ENCODE measurements at regions not wholly inside any gene's neighbourhood (a gene's known extent, or its start where the extent isn't known, plus 50 kb on each side); places are given as distances from the start of the nearest gene placed in this dataset.

DNA sequence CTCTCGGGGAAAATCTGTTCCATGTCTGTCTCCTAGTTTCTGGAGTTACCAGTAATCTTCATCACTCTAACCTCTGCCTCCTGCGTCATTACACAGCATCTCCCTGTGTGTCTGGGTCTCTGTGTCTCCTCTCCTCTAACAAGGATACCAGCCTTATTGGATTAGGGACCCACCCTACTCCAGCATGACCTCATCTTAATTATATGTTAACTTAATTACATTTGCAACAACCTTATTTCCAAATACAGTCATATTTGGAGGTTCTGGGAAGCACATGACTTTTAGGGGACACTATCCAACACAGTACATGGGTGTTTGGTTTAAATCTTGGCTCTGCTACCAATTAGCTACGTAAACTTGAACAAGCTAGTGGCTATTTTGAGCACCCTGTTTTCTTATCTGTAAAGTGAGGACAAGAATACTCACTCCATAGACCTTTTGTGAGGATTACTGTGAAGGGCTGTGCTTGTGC, 83.9 kb upstream of the SGIP1 start:
- Histone ChIP-seq H3K4me1 (ENCODE audit: insufficient read depth, low read length) (peaks cover 13% of the 10 kb centered on the region), H3K9me3 (ENCODE audit: control insufficient read depth in 1 of 2, insufficient read depth in 1 of 2, low read length in 2 of 2) (no peaks in the 10 kb centered on the region), H3K4me3 (ENCODE audit: low read length) (no peak overlapping the region), H3K27ac (ENCODE audit: low read depth in 1 of 2, low read length in 2 of 2) (no peak overlapping the region), H3K36me3 (ENCODE audit: insufficient read depth, low read length) (no peaks in the 10 kb centered on the region), H3K27me3 (ENCODE audit: control insufficient read depth in 1 of 2, insufficient read depth in 2 of 2, low read length in 2 of 2) (no peaks in the 10 kb centered on the region)
- Mint-ChIP-seq H3K36me3 (ENCODE audit: low read depth) (no peaks in the 10 kb centered on the region), H3K9me3 (no peaks in the 10 kb centered on the region), H3K27ac (no peak overlapping the region), H3K27me3 (no peaks in the 10 kb centered on the region), H3K4me1 (ENCODE audit: low read depth) (peaks cover 15% of the 10 kb centered on the region), H3K4me3 (no peak overlapping the region)
- TF ChIP-seq CTCF (IDR thresholded peaks at IDR 0.05) = no peak
- DNase-seq (no peak), ATAC-seq (ENCODE audit: poor library complexity) (no peak)
- POLR2A ChIA-PET = interaction anchor here (0.7 kb wide), 1 partner anchor 74 kb away, joined by 3 read pairs; no protein-coding TSS in a partner anchor
- CTCF ChIA-PET = interaction anchor here (0.9 to 2.9 kb wide), 5 partner anchors 168 to 207 kb away, joined by 4 to 16 read pairs (median 6); no protein-coding TSS in a partner anchor
- intact Hi-C loops (cut with DNase I, micrococcal nuclease) = no loop called here

GRCh38 chr1:66450847-66451246, 83.1 kb upstream of the SGIP1 start:
- no peak for DNase-seq
- Histone ChIP-seq H3K27ac (ENCODE audit: low read depth in 1 of 2, low read length in 2 of 2) (no peak overlapping the region), H3K27me3 (ENCODE audit: control insufficient read depth in 1 of 2, insufficient read depth in 2 of 2, low read length in 2 of 2) (no peaks in the 10 kb centered on the region), H3K36me3 (ENCODE audit: insufficient read depth, low read length) (no peaks in the 10 kb centered on the region), H3K9me3 (ENCODE audit: control insufficient read depth in 1 of 2, insufficient read depth in 1 of 2, low read length in 2 of 2) (no peaks in the 10 kb centered on the region), H3K4me3 (ENCODE audit: low read length) (no peak overlapping the region), H3K4me1 (ENCODE audit: insufficient read depth, low read length) (peaks cover 5% of the 10 kb centered on the region)
- no peaks in the 10 kb centered on the region for H3K27me3 Mint-ChIP-seq
- CTCF ChIA-PET = interaction anchor here (0.6 to 2.9 kb wide), 6 partner anchors 168 to 240 kb away, joined by 3 to 16 read pairs (median 6); no protein-coding TSS in a partner anchor
- no peak for ATAC-seq (ENCODE audit: poor library complexity)
- H3K4me3 Mint-ChIP-seq = no peak overlapping the region
- no peaks in the 10 kb centered on the region for H3K36me3 Mint-ChIP-seq (ENCODE audit: low read depth)
- H3K9me3 Mint-ChIP-seq = no peaks in the 10 kb centered on the region
- POLR2A ChIA-PET = interaction anchor here (0.5 to 0.7 kb wide), 2 partner anchors 74 to 103 kb away, joined by 3 read pairs; no protein-coding TSS in a partner anchor
- no peak overlapping the region for H3K27ac Mint-ChIP-seq
- H3K4me1 Mint-ChIP-seq (ENCODE audit: low read depth) = peaks cover 8% of the 10 kb centered on the region
- no peak for TF ChIP-seq CTCF (IDR thresholded peaks at IDR 0.05)
- intact Hi-C loops (cut with DNase I, micrococcal nuclease) = no loop called here

GRCh38 chr1:66452162-66452561, 81.8 kb upstream of the SGIP1 start:
- Histone ChIP-seq H3K4me1 (ENCODE audit: insufficient read depth, low read length) (no peaks in the 10 kb centered on the region), H3K4me3 (ENCODE audit: low read length) (no peak overlapping the region), H3K9me3 (ENCODE audit: control insufficient read depth in 1 of 2, insufficient read depth in 1 of 2, low read length in 2 of 2) (no peaks in the 10 kb centered on the region), H3K27me3 (ENCODE audit: control insufficient read depth in 1 of 2, insufficient read depth in 2 of 2, low read length in 2 of 2) (no peaks in the 10 kb centered on the region), H3K36me3 (ENCODE audit: insufficient read depth, low read length) (no peaks in the 10 kb centered on the region), H3K27ac (ENCODE audit: low read depth in 1 of 2, low read length in 2 of 2) (no peak overlapping the region)
- Mint-ChIP-seq H3K9me3 (no peaks in the 10 kb centered on the region), H3K27me3 (no peaks in the 10 kb centered on the region), H3K36me3 (ENCODE audit: low read depth) (no peaks in the 10 kb centered on the region), H3K4me3 (no peak overlapping the region), H3K4me1 (ENCODE audit: low read depth) (no peaks in the 10 kb centered on the region), H3K27ac (no peak overlapping the region)
- POLR2A ChIA-PET = no interaction called here
- TF ChIP-seq CTCF (IDR thresholded peaks at IDR 0.05) = no peak
- CTCF ChIA-PET = interaction anchor here (0.5 kb wide), 1 partner anchor 490 kb away, joined by 3 read pairs; no protein-coding TSS in a partner anchor
- ATAC-seq (ENCODE audit: poor library complexity) (no peak), DNase-seq (no peak)
- intact Hi-C loops (cut with DNase I, micrococcal nuclease) = no loop called here
